ENCODE measurements at regions not wholly inside any gene's neighbourhood (a gene's known extent, or its start where the extent isn't known, plus 50 kb on each side); places are given as distances from the start of the nearest gene placed in this dataset.

DNA sequence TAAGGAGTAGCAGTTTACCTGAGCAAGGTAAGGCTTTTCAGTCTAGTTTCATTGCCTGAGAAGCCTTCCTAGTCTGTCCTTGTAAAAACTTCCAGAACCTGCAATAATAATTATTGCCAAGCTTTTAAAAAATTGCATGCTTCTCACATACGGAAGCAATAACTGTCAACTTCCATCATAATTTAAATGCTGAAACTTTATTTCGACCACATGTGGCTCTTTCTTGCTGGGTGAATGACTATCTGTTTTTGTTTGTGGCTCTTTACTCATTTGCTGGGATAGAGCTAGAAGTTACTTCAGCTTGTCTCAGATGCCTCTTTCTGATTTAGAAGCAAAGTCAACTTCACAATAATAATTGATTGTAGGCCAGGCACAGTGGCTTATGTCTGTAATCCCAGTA is 95.9 kb upstream of the COL21A1 start:
- TF ChIP-seq, protein P1, sequence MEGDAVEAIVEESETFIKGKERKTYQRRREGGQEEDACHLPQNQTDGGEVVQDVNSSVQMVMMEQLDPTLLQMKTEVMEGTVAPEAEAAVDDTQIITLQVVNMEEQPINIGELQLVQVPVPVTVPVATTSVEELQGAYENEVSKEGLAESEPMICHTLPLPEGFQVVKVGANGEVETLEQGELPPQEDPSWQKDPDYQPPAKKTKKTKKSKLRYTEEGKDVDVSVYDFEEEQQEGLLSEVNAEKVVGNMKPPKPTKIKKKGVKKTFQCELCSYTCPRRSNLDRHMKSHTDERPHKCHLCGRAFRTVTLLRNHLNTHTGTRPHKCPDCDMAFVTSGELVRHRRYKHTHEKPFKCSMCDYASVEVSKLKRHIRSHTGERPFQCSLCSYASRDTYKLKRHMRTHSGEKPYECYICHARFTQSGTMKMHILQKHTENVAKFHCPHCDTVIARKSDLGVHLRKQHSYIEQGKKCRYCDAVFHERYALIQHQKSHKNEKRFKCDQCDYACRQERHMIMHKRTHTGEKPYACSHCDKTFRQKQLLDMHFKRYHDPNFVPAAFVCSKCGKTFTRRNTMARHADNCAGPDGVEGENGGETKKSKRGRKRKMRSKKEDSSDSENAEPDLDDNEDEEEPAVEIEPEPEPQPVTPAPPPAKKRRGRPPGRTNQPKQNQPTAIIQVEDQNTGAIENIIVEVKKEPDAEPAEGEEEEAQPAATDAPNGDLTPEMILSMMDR (IDR thresholded peaks at IDR 0.05; ENCODE audit: low read depth, low read length, poor library complexity, severe bottlenecking) = no peak
- no peak for TF ChIP-seq EZH2phosphoT487 (IDR thresholded peaks at IDR 0.05; ENCODE audit: borderline replicate concordance, low read length)
